HCT116 (cell line): ENCODE measurements at regions not wholly inside any gene's neighbourhood (a gene's known extent, or its start where the extent isn't known, plus 50 kb on each side); places are given as distances from the start of the nearest gene placed in this dataset.

Source experiments
- ATAC-seq: fragments of 200-7000 bp; cut with Tn5 transposase; 2 replicates; pipeline ENCODE4 v1.9.1; 2020; ENCODE audit warnings: mild to moderate bottlenecking, moderate library complexity
- BruUV-seq: library from RNA; stranded (reverse); fragments of 400-500 nt; replicated peaks from 2 replicates; lab custom pipeline; 2021; lab: Mats Ljungman, UMichigan
- CTCF ChIA-PET: fragments of 300-600 bp; sonication (Branson Sonifier 250); formaldehyde crosslinking; loops from one replicate; lab custom pipeline; 2021; ENCODE audit warnings: antibody characterized with exemption; lab: Charles Lee
- POLR2A ChIA-PET: fragments of 300-600, 350-600 bp; sonication (Branson Sonifier 250); formaldehyde crosslinking; loops from one replicate; lab custom pipeline; 2021; ENCODE audit warnings: antibody characterized with exemption; lab: Charles Lee
- RAD21 ChIA-PET, 2 experiments: fragments of 300-600 bp; sonication (Branson Sonifier 250); formaldehyde crosslinking; loops; one replicate each; lab custom pipeline; 2023; ENCODE audit warnings: low total read pairs in 2 of 2; ENCODE audit not compliant: uncharacterized antibody in 2 of 2, unreplicated experiment in 2 of 2, low non-redundant PET in 1 of 2; lab: Charles Lee
- DNase-seq: peaks from one replicate; pipeline ENCODE4 v3.0.0-alpha.2; 2010; ENCODE audit warnings: low read depth, low spot score
- H2AFZ ChIP-seq: fragments of 200-600 bp; shearing (Covaris generic), sonication (generic); 2 replicates; pipeline ENCODE4 v1.6.1; 2017; ENCODE audit warnings: low read depth, mixed run types, mixed read lengths, antibody characterized with exemption, low read length; ENCODE audit not compliant: poor library complexity, severe bottlenecking
- H3K27ac ChIP-seq: 2 replicates; pipeline ENCODE4 v1.5.1; 2012; ENCODE audit warnings: low read depth, low read length
- H3K27me3 ChIP-seq: fragments of 200-600 bp; sonication (generic); 2 replicates; pipeline ENCODE4 v1.6.1; 2016; ENCODE audit warnings: mixed run types, low read length, mixed read lengths; ENCODE audit not compliant: insufficient read depth
- H3K36me3 ChIP-seq, 2 experiments: fragments of 200-500 bp in 1 of 2; fragments of 200-600 bp in 1 of 2; sonication (Bioruptor generic) in 1 of 2; sonication (generic) in 1 of 2; 2 replicates each; pipeline versions ENCODE4 v1.5.1 to v1.6.1; 2014 to 2016; ENCODE audit warnings: low read length in 2 of 2, inconsistent platforms in 1 of 2, mixed read lengths in 1 of 2, mixed run types in 1 of 2; ENCODE audit not compliant: insufficient read depth in 2 of 2, control insufficient read depth in 1 of 2
- H3K4me1 ChIP-seq, 2 experiments: fragments of 200-600 bp in 1 of 2; sonication (generic) in 1 of 2; 2 replicates each; pipeline versions ENCODE4 v1.5.1 to v1.6.1; 2012 to 2017; ENCODE audit warnings: low read length in 2 of 2, inconsistent platforms in 1 of 2, mild to moderate bottlenecking in 1 of 2, mixed read lengths in 1 of 2, mixed run types in 1 of 2, moderate library complexity in 1 of 2; ENCODE audit not compliant: insufficient read depth in 2 of 2, control insufficient read depth in 1 of 2
- H3K4me2 ChIP-seq: fragments of 200-600 bp; sonication (generic); 2 replicates; pipeline ENCODE4 v1.6.1; 2017; ENCODE audit warnings: mixed run types, low read length, mixed read lengths
- H3K4me3 ChIP-seq, 2 experiments: fragments of 200-600 bp in 1 of 2; sonication (generic) in 1 of 2; replicated peaks in 1 of 2; 2 replicates each; pipeline ENCODE4 v1.5.1; 2011 to 2016; ENCODE audit warnings: low read length in 2 of 2, control low read depth in 1 of 2, low read depth in 1 of 2, mild to moderate bottlenecking in 1 of 2, mixed read lengths in 1 of 2, mixed run types in 1 of 2
- H3K79me2 ChIP-seq: fragments of 200-600 bp; sonication (generic); 2 replicates; pipeline ENCODE4 v1.6.1; 2017; ENCODE audit warnings: mild to moderate bottlenecking, mixed run types, low read length, moderate library complexity, mixed read lengths; ENCODE audit not compliant: insufficient read depth
- H3K9ac ChIP-seq: fragments of 200-600 bp; sonication (generic); 2 replicates; pipeline ENCODE4 v1.6.1; 2016; ENCODE audit warnings: low read length, mixed read lengths
- H3K9me2 ChIP-seq: fragments of 200-600 bp; sonication (generic), shearing (Covaris generic); 2 replicates; pipeline ENCODE4 v1.6.1; 2017; ENCODE audit warnings: mixed run types, mild to moderate bottlenecking, moderate library complexity; ENCODE audit not compliant: insufficient read depth
- H3K9me3 ChIP-seq, 2 experiments: fragments of 200-500 bp in 1 of 2; fragments of 200-600 bp in 1 of 2; sonication (Bioruptor generic) in 1 of 2; sonication (generic) in 1 of 2; 2 replicates each; pipeline ENCODE4 v1.6.1; 2014 to 2017; ENCODE audit warnings: low read length in 2 of 2, mixed read lengths in 2 of 2, inconsistent platforms in 1 of 2, low read depth in 1 of 2, mild to moderate bottlenecking in 1 of 2, mixed run types in 1 of 2, moderate library complexity in 1 of 2; ENCODE audit not compliant: control insufficient read depth in 1 of 2, insufficient read depth in 1 of 2
- H4K20me1 ChIP-seq: fragments of 200-600 bp; sonication (generic), shearing (Covaris generic); 2 replicates; pipeline ENCODE4 v1.6.1; 2017; ENCODE audit warnings: mixed run types, mild to moderate bottlenecking, moderate library complexity; ENCODE audit not compliant: insufficient read depth
- ATF3 ChIP-seq: IDR thresholded peaks from 2 replicates; pipeline ENCODE4 v1.6.1; 2012
- CBX3 ChIP-seq: IDR thresholded peaks from 2 replicates; pipeline ENCODE4 v1.6.1; 2012; ENCODE audit warnings: low read depth
- EGR1 ChIP-seq: IDR thresholded peaks from 2 replicates; pipeline ENCODE4 v1.6.1; 2012; ENCODE audit warnings: low read depth
- ELF1 ChIP-seq: IDR thresholded peaks from 2 replicates; pipeline ENCODE4 v1.6.1; 2012; ENCODE audit warnings: low read depth, borderline replicate concordance
- EZH2 ChIP-seq: fragments of 200-600 bp; sonication (generic); IDR thresholded peaks from 2 replicates; pipeline ENCODE4 v1.6.1; 2017; ENCODE audit warnings: antibody characterized with exemption, mixed run types
- JUND ChIP-seq: IDR thresholded peaks from 2 replicates; pipeline ENCODE4 v1.6.1; 2012
- POLR2AphosphoS5 ChIP-seq: IDR thresholded peaks from 2 replicates; pipeline ENCODE4 v1.6.1; 2011; ENCODE audit warnings: mild to moderate bottlenecking, low read depth, low read length, moderate library complexity
- ZBTB33 ChIP-seq: IDR thresholded peaks from 2 replicates; pipeline ENCODE4 v1.6.1; 2011; ENCODE audit warnings: mild to moderate bottlenecking, low read length, moderate library complexity; ENCODE audit not compliant: insufficient replicate concordance; ENCODE audit errors: extremely low read depth
- ZNF274 ChIP-seq: fragments of 200-500 bp; sonication (Bioruptor generic); IDR thresholded peaks from 2 replicates; pipeline ENCODE4 v1.6.1; 2014; ENCODE audit warnings: mild to moderate bottlenecking, low read depth, low read length, inconsistent platforms
- intact Hi-C: fragments of 100-400 bp; cut with micrococcal nuclease; formaldehyde crosslinking; loops from 2 replicates; pipeline ENCODE4 v1.10.0; 2022

- ChIA-PET RAD21 (no interaction called here), CTCF (no interaction called here), POLR2A (no interaction called here)
- Histone ChIP-seq H3K4me1 (peaks cover 0 to 6% of the 10 kb centered on the region in 2 experiments; a peak in 1 of 4 replicates), H4K20me1 (no peaks in the 10 kb centered on the region), H3K79me2 (no peaks in the 10 kb centered on the region), H3K36me3 (no peaks in the 10 kb centered on the region), H3K27ac (no peak overlapping the region), H3K4me3 (no peak overlapping the region), H2AFZ (no peak overlapping the region), H3K27me3 (no peaks in the 10 kb centered on the region), H3K9me3 (no peaks in the 10 kb centered on the region), H3K9me2 (no peaks in the 10 kb centered on the region), H3K9ac (no peak overlapping the region), H3K4me2 (no peak overlapping the region)
- no peak for ATAC-seq
- intact Hi-C loops, result no loop called here
- no peak for DNase-seq
- TF ChIP-seq EZH2 (no peak), JUND (0 out of 2 replicates have a peak, but pooled peaks have one; percentile 1), CBX3 (no peak)
- no TSS peak for BruUV-seq
Measured at GRCh38 chr10:57979956-57980355, 287.7 kb downstream of the IPMK start.

GRCh38 chr10:57979491-57979890, 288.2 kb downstream of the IPMK start:
- Histone ChIP-seq H3K4me1 (peaks cover 0 to 6% of the 10 kb centered on the region in 2 experiments; a peak in 1 of 4 replicates), H3K9me3 (no peaks in the 10 kb centered on the region), H3K36me3 (no peaks in the 10 kb centered on the region), H2AFZ (no peak overlapping the region)
- no peak for TF ChIP-seq EGR1
- no peak for TF ChIP-seq ZNF274
- TF ChIP-seq JUND, result peak; percentile 15; the same call in 1 of the 2 replicates
- no peak for TF ChIP-seq ATF3
- TF ChIP-seq ELF1, result no peak
- TF ChIP-seq ZBTB33, result no peak
- TF ChIP-seq POLR2AphosphoS5, result no peak
- TF ChIP-seq, all 23 proteins: peak for 1
- Histone ChIP-seq H3K79me2 (no peaks in the 10 kb centered on the region), H4K20me1 (no peaks in the 10 kb centered on the region), H3K27me3 (no peaks in the 10 kb centered on the region), H3K4me3 (no peak overlapping the region), H3K4me2 (no peak overlapping the region), H3K27ac (no peak overlapping the region), H3K9me2 (no peaks in the 10 kb centered on the region), H3K9ac (no peak overlapping the region)
- ATAC-seq, result no peak
- intact Hi-C loops, result no loop called here
- POLR2A ChIA-PET, result no interaction called here
- BruUV-seq, result no TSS peak
- CTCF ChIA-PET, result no interaction called here
- peak; percentile 21 for DNase-seq
- RAD21 ChIA-PET, result no interaction called here
